HepG2 (cell line): ENCODE measurements at regions not wholly inside any gene's neighbourhood (a gene's known extent, or its start where the extent isn't known, plus 50 kb on each side); places are given as distances from the start of the nearest gene placed in this dataset.

Source experiments
- ATAC-seq: fragments of 200-7000 bp; cut with Tn5 transposase; 3 replicates; pipeline ENCODE4 v1.9.1; 2020; ENCODE audit warnings: mild to moderate bottlenecking, moderate library complexity
- BruUV-seq: library from RNA; stranded (reverse); fragments of 400-500 nt; replicated peaks from 2 replicates; lab custom pipeline; 2021; lab: Mats Ljungman, UMichigan
- CTCF ChIA-PET: fragments of 300-600 bp; formaldehyde crosslinking; extraction: SDS; loops from one replicate; lab custom pipeline; 2021; ENCODE audit warnings: low total read pairs, inconsistent platforms, low intra/inter-chr PET ratio; lab: Yijun Ruan, JAX
- POLR2A ChIA-PET: fragments of 350-600 bp; sonication (Branson Sonifier 250); formaldehyde crosslinking; loops from one replicate; lab custom pipeline; 2020; ENCODE audit warnings: antibody characterized with exemption, inconsistent platforms; lab: Yijun Ruan, JAX
- DNase-seq: peaks from one replicate; pipeline ENCODE4 v3.0.0-alpha.2; 2015; ENCODE audit warnings: low spot score
- FAIRE-seq: peaks from 3 replicates; lab custom pipeline; 2011; peaks lifted over from hg19 to GRCh38; lab: Jason Lieb, UNC
- H2AFZ ChIP-seq: one replicate; pipeline ENCODE4 v1.6.1; 2011; ENCODE audit warnings: low read length, inconsistent platforms
- H3K27ac ChIP-seq: fragments of 300-600 bp; 3 replicates; pipeline ENCODE4 v1.8.0; 2011; ENCODE audit warnings: mixed run types, mild to moderate bottlenecking, mixed read lengths, low read length, inconsistent platforms; ENCODE audit not compliant: insufficient read depth; ENCODE audit errors: extremely low read length
- H3K27me3 ChIP-seq, 2 experiments: fragments of 200-600 bp in 1 of 2; 2 replicates in 1 of 2; 3 replicates in 1 of 2; pipeline versions ENCODE4 v1.6.0 to v1.8.0; 2011; ENCODE audit warnings: low read length in 2 of 2, mild to moderate bottlenecking in 2 of 2, moderate library complexity in 2 of 2, inconsistent platforms in 1 of 2; ENCODE audit not compliant: insufficient read depth in 2 of 2, control insufficient read depth in 1 of 2
- H3K36me3 ChIP-seq, 2 experiments: fragments of 200-600 bp in 1 of 2; replicated peaks in 1 of 2; 2 replicates in 1 of 2; 3 replicates in 1 of 2; pipeline versions ENCODE4 v1.5.1 to v1.8.0; 2011; ENCODE audit warnings: low read length in 2 of 2, inconsistent platforms in 1 of 2; ENCODE audit not compliant: insufficient read depth in 2 of 2, control insufficient read depth in 1 of 2
- H3K4me1 ChIP-seq: 2 replicates; pipeline ENCODE4 v1.5.1; 2012; ENCODE audit warnings: low read length, inconsistent platforms; ENCODE audit not compliant: insufficient read depth
- H3K4me2 ChIP-seq: 2 replicates; pipeline ENCODE4 v1.6.0; 2011; ENCODE audit warnings: low read depth, low read length, inconsistent platforms
- H3K4me3 ChIP-seq, 3 experiments: fragments of 200-600 bp in 1 of 3; sonication (generic), shearing (Covaris generic) in 1 of 3; replicated peaks in 1 of 3; 2 replicates each; pipeline ENCODE4 v1.5.1; 2011 to 2016; ENCODE audit warnings: low read length in 3 of 3, inconsistent platforms in 2 of 3, low read depth in 2 of 3, mild to moderate bottlenecking in 2 of 3, control low read depth in 1 of 3, mixed read lengths in 1 of 3; ENCODE audit not compliant: insufficient read depth in 1 of 3
- H3K79me2 ChIP-seq: one replicate; pipeline ENCODE4 v1.6.1; 2011; ENCODE audit warnings: low read length, inconsistent platforms; ENCODE audit not compliant: insufficient read depth
- H3K9ac ChIP-seq: 2 replicates; pipeline ENCODE4 v1.6.0; 2011; ENCODE audit warnings: mild to moderate bottlenecking, low read depth, low read length, inconsistent platforms; ENCODE audit not compliant: insufficient read depth
- H3K9me3 ChIP-seq: 2 replicates; pipeline ENCODE4 v1.5.1; 2012; ENCODE audit warnings: mild to moderate bottlenecking, low read length
- H4K20me1 ChIP-seq: 2 replicates; pipeline ENCODE4 v1.6.0; 2011; ENCODE audit warnings: inconsistent platforms, mild to moderate bottlenecking, low read length, moderate library complexity; ENCODE audit not compliant: insufficient read depth
- CTCF ChIP-seq: sonication (generic); formaldehyde crosslinking; IDR thresholded peaks from 2 replicates; pipeline ENCODE4 v1.5.0; 2020; ENCODE audit warnings: mild to moderate bottlenecking, missing genetic modification reagents, moderate library complexity
- GZF1 ChIP-seq: sonication (generic); formaldehyde crosslinking; IDR thresholded peaks from 2 replicates; pipeline ENCODE4 v1.5.1; 2020; ENCODE audit warnings: mild to moderate bottlenecking, missing genetic modification reagents
- JUN ChIP-seq: sonication (generic); formaldehyde crosslinking; IDR thresholded peaks from 2 replicates; pipeline ENCODE4 v1.4.0; 2020; ENCODE audit warnings: mild to moderate bottlenecking, missing genetic modification reagents
- SAP130 ChIP-seq: IDR thresholded peaks from 2 replicates; pipeline ENCODE4 v1.6.1; 2016; ENCODE audit warnings: low read depth
- SMC3 ChIP-seq: IDR thresholded peaks from 2 replicates; pipeline ENCODE4 v1.6.1; 2011; ENCODE audit warnings: low read length, improper control_type of control experiment
- STAG1 ChIP-seq: sonication (generic); formaldehyde crosslinking; IDR thresholded peaks from 2 replicates; pipeline ENCODE4 v1.4.0; 2020; ENCODE audit warnings: missing genetic modification reagents
- TFDP1 ChIP-seq: IDR thresholded peaks from 2 replicates; pipeline ENCODE4 v1.6.1; 2016; ENCODE audit warnings: missing compliant biosample characterization, missing genetic modification reagents, borderline replicate concordance
- ZBTB1 ChIP-seq: sonication (generic); formaldehyde crosslinking; IDR thresholded peaks from 2 replicates; pipeline ENCODE4 v1.4.0; 2020; ENCODE audit warnings: missing genetic modification reagents, borderline replicate concordance
- ZGPAT ChIP-seq: IDR thresholded peaks from 2 replicates; pipeline ENCODE4 v1.6.1; 2016; ENCODE audit warnings: mild to moderate bottlenecking
- ZNF589 ChIP-seq: sonication (generic); formaldehyde crosslinking; conservative IDR thresholded peaks from 2 replicates; pipeline ENCODE4 v1.8.0; 2022; ENCODE audit warnings: mild to moderate bottlenecking, moderate library complexity, missing genetic modification reagents
- ZSCAN29 ChIP-seq: sonication (generic); formaldehyde crosslinking; conservative IDR thresholded peaks from 2 replicates; pipeline ENCODE4 v1.4.0; 2020; ENCODE audit warnings: mild to moderate bottlenecking, missing genetic modification reagents
- WGBS: methylation state at CpG from one replicate; pipeline ENCODE4 v1.1.6; 2017; ENCODE audit warnings: low lambda C conversion rate; 5-methylcytosine and 5-hydroxymethylcytosine counted together
- in situ Hi-C: cut with HindIII; loops from 2 replicates; pipeline ENCODE4 v1.10.0; 2017; ENCODE audit warnings: low pct_unique_long_range_greater_than_20kb; ENCODE audit not compliant: extremely low pct_ligation_motif_present
- intact Hi-C: fragments of 100-400 bp; cut with micrococcal nuclease; formaldehyde crosslinking; loops from one replicate; pipeline ENCODE4 v1.10.0; 2022; ENCODE audit not compliant: unreplicated experiment

GRCh38 chr12:125343649-125344048 is 278.4 kb downstream of the AACS start (continued):
- TF ChIP-seq ZGPAT (CRISPR knock-in tag): no peak
- no peak for TF ChIP-seq ZSCAN29 (CRISPR knock-in tag)
- TF ChIP-seq ZBTB1 (CRISPR knock-in tag): no peak
- no peak for TF ChIP-seq TFDP1 (CRISPR knock-in tag)
- no peak for TF ChIP-seq SAP130 (CRISPR knock-in tag)
- TF ChIP-seq GZF1 (CRISPR knock-in tag): no peak

GRCh38 chr12:125346362-125346761 is 281.1 kb downstream of the AACS start:
- TF ChIP-seq SMC3 (peak; percentile 15; the same call in 1 of the 2 replicates), STAG1 (CRISPR knock-in tag) (peak; percentile 66), CTCF (CRISPR knock-in tag) (peak; percentile 49), JUN (no peak), ZNF589 (CRISPR knock-in tag) (no peak)
- H3K36me3 ChIP-seq: no peaks in the 10 kb centered on the region
- H3K79me2 ChIP-seq: no peaks in the 10 kb centered on the region
- intact Hi-C loops: loop anchor here (1.0 kb wide), 1 partner anchor 57 kb away; no protein-coding TSS in a partner anchor
- BruUV-seq: no TSS peak
- H3K27ac ChIP-seq: no peak overlapping the region
- in situ Hi-C loops: no loop called here
- no peaks in the 10 kb centered on the region for H4K20me1 ChIP-seq
- H3K9me3 ChIP-seq: no peaks in the 10 kb centered on the region
- H3K4me2 ChIP-seq: no peak overlapping the region
- DNase-seq (no peak), FAIRE-seq (no peak), ATAC-seq (no peak)
- POLR2A ChIA-PET: no interaction called here
- no peaks in the 10 kb centered on the region for H3K4me1 ChIP-seq
- no peak overlapping the region for H2AFZ ChIP-seq
- CTCF ChIA-PET: interaction anchor here (1.1 kb wide), 1 partner anchor 57 kb away, joined by 4 read pairs; no protein-coding TSS in a partner anchor
- H3K9ac ChIP-seq: no peak overlapping the region
- H3K27me3 ChIP-seq: peaks cover 0 to 9% of the 10 kb centered on the region in 2 experiments; a peak in 2 of 5 replicates
- WGBS: 5% methylated on average over 4 of the region's 4 CpGs
- no peak overlapping the region for H3K4me3 ChIP-seq
